GM23338 (cell line): ENCODE measurements at regions not wholly inside any gene's neighbourhood (a gene's known extent, or its start where the extent isn't known, plus 50 kb on each side); places are given as distances from the start of the nearest gene placed in this dataset.

Experiments
- ATAC-seq: fragments of 200-7000 bp; cut with Tn5 transposase; 3 replicates; pipeline ENCODE4 v1.9.1; 2020
- DNase-seq: peaks from one replicate; pipeline ENCODE4 v3.0.0-alpha.2; 2015; ENCODE audit warnings: low spot score
- H2AFZ ChIP-seq: fragments of 200-600 bp; sonication (generic); 2 replicates; pipeline ENCODE4 v1.8.0; 2016; ENCODE audit warnings: antibody characterized with exemption, mild to moderate bottlenecking, moderate library complexity
- H3F3A ChIP-seq: fragments of 200-600 bp; sonication (generic); replicated peaks from 2 replicates; pipeline ENCODE4 v1.8.0; 2017; ENCODE audit warnings: antibody characterized with exemption, mixed run types, low read depth
- H3K27ac ChIP-seq: fragments of 200-600 bp; sonication (generic); 2 replicates; pipeline ENCODE4 v1.6.1; 2016; ENCODE audit warnings: low read depth
- H3K27me3 ChIP-seq: fragments of 200-600 bp; sonication (generic); 2 replicates; pipeline ENCODE4 v1.8.0; 2016; ENCODE audit warnings: mild to moderate bottlenecking, mixed run types, moderate library complexity; ENCODE audit not compliant: insufficient read depth
- H3K36me3 ChIP-seq: fragments of 200-600 bp; sonication (generic); 2 replicates; pipeline ENCODE4 v1.8.0; 2016; ENCODE audit warnings: mild to moderate bottlenecking; ENCODE audit not compliant: insufficient read depth
- H3K4me1 ChIP-seq: fragments of 200-600 bp; sonication (generic); 2 replicates; pipeline ENCODE4 v1.8.0; 2016; ENCODE audit warnings: mild to moderate bottlenecking, moderate library complexity; ENCODE audit not compliant: insufficient read depth
- H3K4me2 ChIP-seq: fragments of 200-600 bp; sonication (generic); 2 replicates; pipeline ENCODE4 v1.7.1; 2017; ENCODE audit warnings: mixed run types
- H3K4me3 ChIP-seq: fragments of 200-600 bp; sonication (generic); 2 replicates; pipeline ENCODE4 v1.6.1; 2016; ENCODE audit warnings: mixed run types
- H3K79me2 ChIP-seq: fragments of 200-600 bp; sonication (generic); replicated peaks from 2 replicates; pipeline ENCODE4 v1.8.0; 2017; ENCODE audit warnings: mild to moderate bottlenecking; ENCODE audit not compliant: insufficient read depth
- H3K9me2 ChIP-seq: fragments of 200-600 bp; sonication (generic); 2 replicates; pipeline ENCODE4 v1.8.0; 2017; ENCODE audit not compliant: insufficient read depth
- H4K20me1 ChIP-seq: fragments of 200-600 bp; sonication (generic); replicated peaks from 2 replicates; pipeline ENCODE4 v1.8.0; 2017; ENCODE audit warnings: mild to moderate bottlenecking; ENCODE audit not compliant: insufficient read depth
- H3K27ac Mint-ChIP-seq: 2 replicates; pipeline ENCODE4 v1.8.0; 2020; ENCODE audit warnings: inconsistent platforms, mild to moderate bottlenecking, moderate library complexity, mixed read lengths
- H3K27me3 Mint-ChIP-seq: 3 replicates; pipeline ENCODE4 v1.8.0; 2022; ENCODE audit warnings: low read depth, mild to moderate bottlenecking, moderate library complexity, mixed read lengths, inconsistent platforms; ENCODE audit not compliant: insufficient read depth, poor library complexity
- H3K36me3 Mint-ChIP-seq: 3 replicates; pipeline ENCODE4 v1.8.0; 2021; ENCODE audit warnings: low read depth, mild to moderate bottlenecking, inconsistent platforms, moderate library complexity, mixed read lengths
- H3K4me1 Mint-ChIP-seq: 3 replicates; pipeline ENCODE4 v1.8.0; 2020; ENCODE audit warnings: mild to moderate bottlenecking, inconsistent platforms, mixed read lengths
- H3K4me3 Mint-ChIP-seq: 3 replicates; pipeline ENCODE4 v1.8.0; 2021; ENCODE audit warnings: moderate library complexity, mild to moderate bottlenecking, inconsistent platforms, mixed read lengths
- H3K9me3 Mint-ChIP-seq: 3 replicates; pipeline ENCODE4 v1.8.0; 2020; ENCODE audit warnings: moderate library complexity, mild to moderate bottlenecking, inconsistent platforms, mixed read lengths
- ETS1 ChIP-seq: IDR thresholded peaks from 2 replicates; pipeline ENCODE4 v1.6.1; 2016; ENCODE audit warnings: antibody characterized with exemption
- EZH2 ChIP-seq: fragments of 200-600 bp; sonication (generic); IDR thresholded peaks from one replicate; pipeline ENCODE4 v1.8.0; 2017; ENCODE audit warnings: antibody characterized with exemption, mild to moderate bottlenecking, low read depth; ENCODE audit not compliant: unreplicated experiment
- EZH2phosphoT487 ChIP-seq: fragments of 200-600 bp; sonication (generic); IDR thresholded peaks from one replicate; pipeline ENCODE4 v1.8.1; 2018; ENCODE audit warnings: antibody characterized with exemption; ENCODE audit not compliant: unreplicated experiment
- JUNB ChIP-seq: IDR thresholded peaks from one replicate; pipeline ENCODE4 v1.6.1; 2016; ENCODE audit warnings: antibody characterized with exemption; ENCODE audit not compliant: unreplicated experiment
- NANOG ChIP-seq: IDR thresholded peaks from 2 replicates; pipeline ENCODE4 v1.6.1; 2016; ENCODE audit warnings: antibody characterized with exemption, borderline replicate concordance
- POLR2AphosphoS5 ChIP-seq: IDR thresholded peaks from 2 replicates; pipeline ENCODE4 v1.6.1; 2016; ENCODE audit warnings: antibody characterized with exemption, low read depth
- REST ChIP-seq: IDR thresholded peaks from one replicate; pipeline ENCODE4 v1.6.1; 2018; ENCODE audit warnings: antibody characterized with exemption; ENCODE audit not compliant: unreplicated experiment
- STAT1 ChIP-seq: IDR thresholded peaks from one replicate; pipeline ENCODE4 v1.6.1; 2016; ENCODE audit warnings: antibody characterized with exemption; ENCODE audit not compliant: unreplicated experiment
- ZNF114 ChIP-seq: fragments of 250-450 bp; sonication (Bioruptor Pico); IDR thresholded peaks from 2 replicates; pipeline ENCODE4 v1.5.0; 2020; ENCODE audit warnings: mild to moderate bottlenecking, moderate library complexity
- ZNF331 ChIP-seq: fragments of 250-450 bp; sonication (Bioruptor Pico); IDR thresholded peaks from 2 replicates; pipeline ENCODE4 v1.5.0; 2020; ENCODE audit warnings: low read depth, mild to moderate bottlenecking, moderate library complexity
- TF ChIP-seq, protein P1 (sequence below), 2 experiments: fragments of 200-600 bp in 1 of 2; sonication (generic) in 1 of 2; conservative IDR thresholded peaks; 2 replicates each; pipeline versions ENCODE4 v1.5.1 to v1.6.1; 2016 to 2017; ENCODE audit warnings: antibody characterized with exemption in 2 of 2, low read depth in 2 of 2, mild to moderate bottlenecking in 2 of 2, moderate library complexity in 1 of 2

DNA sequence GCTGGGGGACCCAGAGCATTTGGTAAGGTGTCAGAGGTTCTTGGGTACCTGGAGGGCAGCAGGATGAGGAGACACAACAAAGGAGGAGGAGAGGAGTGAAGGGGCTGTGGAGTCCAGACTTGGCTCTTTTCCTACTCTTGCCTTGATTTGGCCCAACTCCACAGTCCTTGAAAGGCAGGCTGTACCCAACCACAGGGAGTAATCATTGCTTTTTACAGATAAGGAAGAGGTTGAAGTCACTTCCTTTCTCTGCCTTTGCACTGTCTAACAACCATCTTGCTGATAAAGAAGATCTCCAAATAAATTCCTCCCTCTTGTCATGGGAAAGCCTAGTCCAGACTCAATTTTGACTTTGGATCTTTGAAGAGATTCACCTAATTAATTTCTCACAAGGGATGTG lies 226.8 kb upstream of the HMGA2 start (continued):
- TF ChIP-seq ETS1, result no peak
- TF ChIP-seq ZNF114 (CRISPR knock-in tag), result no peak
- TF ChIP-seq ZNF331 (CRISPR knock-in tag), result no peak
- TF ChIP-seq REST, result no peak
- TF ChIP-seq, protein P1, sequence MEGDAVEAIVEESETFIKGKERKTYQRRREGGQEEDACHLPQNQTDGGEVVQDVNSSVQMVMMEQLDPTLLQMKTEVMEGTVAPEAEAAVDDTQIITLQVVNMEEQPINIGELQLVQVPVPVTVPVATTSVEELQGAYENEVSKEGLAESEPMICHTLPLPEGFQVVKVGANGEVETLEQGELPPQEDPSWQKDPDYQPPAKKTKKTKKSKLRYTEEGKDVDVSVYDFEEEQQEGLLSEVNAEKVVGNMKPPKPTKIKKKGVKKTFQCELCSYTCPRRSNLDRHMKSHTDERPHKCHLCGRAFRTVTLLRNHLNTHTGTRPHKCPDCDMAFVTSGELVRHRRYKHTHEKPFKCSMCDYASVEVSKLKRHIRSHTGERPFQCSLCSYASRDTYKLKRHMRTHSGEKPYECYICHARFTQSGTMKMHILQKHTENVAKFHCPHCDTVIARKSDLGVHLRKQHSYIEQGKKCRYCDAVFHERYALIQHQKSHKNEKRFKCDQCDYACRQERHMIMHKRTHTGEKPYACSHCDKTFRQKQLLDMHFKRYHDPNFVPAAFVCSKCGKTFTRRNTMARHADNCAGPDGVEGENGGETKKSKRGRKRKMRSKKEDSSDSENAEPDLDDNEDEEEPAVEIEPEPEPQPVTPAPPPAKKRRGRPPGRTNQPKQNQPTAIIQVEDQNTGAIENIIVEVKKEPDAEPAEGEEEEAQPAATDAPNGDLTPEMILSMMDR (conservative IDR thresholded peaks at IDR 0.05; ENCODE audit: low read depth in 2 of 2), result no peak

- Histone ChIP-seq H3K27ac (no peak overlapping the region), H3K9me2 (peaks cover 7% of the 10 kb centered on the region; the same call in 1 of the 2 replicates), H2AFZ (no peak overlapping the region), H3K4me1 (peaks cover 31% of the 10 kb centered on the region), H3F3A (no peaks in the 10 kb centered on the region), H3K4me3 (no peak overlapping the region), H4K20me1 (no peaks in the 10 kb centered on the region), H3K4me2 (no peak overlapping the region), H3K36me3 (no peaks in the 10 kb centered on the region), H3K79me2 (no peaks in the 10 kb centered on the region), H3K27me3 (no peaks in the 10 kb centered on the region)
- Mint-ChIP-seq H3K9me3 (no peaks in the 10 kb centered on the region), H3K4me1 (peaks cover 40% of the 10 kb centered on the region), H3K27me3 (peaks cover 5% of the 10 kb centered on the region), H3K27ac (no peak overlapping the region), H3K4me3 (no peak overlapping the region), H3K36me3 (no peaks in the 10 kb centered on the region)
- ATAC-seq (peak; percentile 50), DNase-seq (peak; percentile 51)
- TF ChIP-seq ZNF331 (CRISPR knock-in tag), result no peak
- TF ChIP-seq EZH2phosphoT487, result no peak
- no peak for TF ChIP-seq POLR2AphosphoS5
Measured at GRCh38 chr12:65598688-65599087, 225.6 kb upstream of the HMGA2 start.

GRCh38 chr12:65602253-65602609 lies 222.1 kb upstream of the HMGA2 start:
- DNase-seq, result no peak
- ATAC-seq, result no peak
- no peak for TF ChIP-seq EZH2phosphoT487
- no peak for TF ChIP-seq JUNB
- TF ChIP-seq, protein P1 (conservative IDR thresholded peaks at IDR 0.05; ENCODE audit: low read depth in 2 of 2), result no peak
- TF ChIP-seq NANOG, result no peak
- no peak for TF ChIP-seq ETS1
- TF ChIP-seq STAT1, result no peak
- no peak for TF ChIP-seq ZNF331 (CRISPR knock-in tag)
- no peak for TF ChIP-seq POLR2AphosphoS5
- TF ChIP-seq EZH2, result no peak

More at GRCh38 chr12:65602253-65602609, 222.1 kb upstream of the HMGA2 start:
- Mint-ChIP-seq H3K27ac (no peak overlapping the region), H3K27me3 (peaks cover 3% of the 10 kb centered on the region), H3K4me3 (0 out of 3 replicates have a peak overlapping the region, but pooled peaks have one; percentile 16), H3K9me3 (no peaks in the 10 kb centered on the region), H3K4me1 (peaks cover 18% of the 10 kb centered on the region), H3K36me3 (no peaks in the 10 kb centered on the region)
- no peaks in the 10 kb centered on the region for H3K79me2 ChIP-seq
- peaks cover 11% of the 10 kb centered on the region for H3K4me1 ChIP-seq
- H3F3A ChIP-seq, result no peaks in the 10 kb centered on the region
- no peak overlapping the region for H3K4me2 ChIP-seq
- no peak overlapping the region for H2AFZ ChIP-seq
- H4K20me1 ChIP-seq, result no peaks in the 10 kb centered on the region
- H3K27ac ChIP-seq, result no peak overlapping the region
- H3K9me2 ChIP-seq, result peaks cover 4% of the 10 kb centered on the region; the same call in 1 of the 2 replicates
- no peak overlapping the region for H3K4me3 ChIP-seq
- no peaks in the 10 kb centered on the region for H3K36me3 ChIP-seq
- no peaks in the 10 kb centered on the region for H3K27me3 ChIP-seq
